Suppressor macrophage treated with lipopolysaccharide for 4 hours (primary cell): ENCODE measurements at regions not wholly inside any gene's neighbourhood (a gene's known extent, or its start where the extent isn't known, plus 50 kb on each side); places are given as distances from the start of the nearest gene placed in this dataset.

Source experiments
- DNase-seq: peaks from one replicate; pipeline ENCODE4 v3.0.0-alpha.2; 2020

- DNase-seq, result no peak
Measured at GRCh38 chr20:23164176-23164601, 78.1 kb upstream of the CD93 start.

- no peak for DNase-seq
Measured at GRCh38 chr20:23163562-23163961, 77.4 kb upstream of the CD93 start.

- no peak for DNase-seq
Measured at GRCh38 chr20:23162887-23163286, 76.8 kb upstream of the CD93 start.

- DNase-seq, result peak; percentile 81
Measured at GRCh38 chr20:23161968-23162696, 76.0 kb upstream of the CD93 start.

GRCh38 chr20:23161244-23161891 is 75.2 kb upstream of the CD93 start:
- no peak for DNase-seq

GRCh38 chr20:23160536-23161243 is 74.6 kb upstream of the CD93 start:
- DNase-seq, result no peak

- no peak for DNase-seq
Measured at GRCh38 chr20:23159947-23160318, 73.8 kb upstream of the CD93 start.

- peak; percentile 50 for DNase-seq
Measured at GRCh38 chr20:23159256-23159946, 73.3 kb upstream of the CD93 start.

- no peak for DNase-seq
Measured at GRCh38 chr20:23157734-23158133, 71.6 kb upstream of the CD93 start.

GRCh38 chr20:23156842-23157423 is 70.8 kb upstream of the CD93 start:
- no peak for DNase-seq

GRCh38 chr20:23156170-23156841 is 70.2 kb upstream of the CD93 start:
- peak; percentile 90 for DNase-seq

- DNase-seq, result peak; percentile 45
Measured at GRCh38 chr20:23155141-23155590, 69.0 kb upstream of the CD93 start.

GRCh38 chr20:23153696-23154341 is 67.7 kb upstream of the CD93 start:
- DNase-seq, result no peak

- no peak for DNase-seq
Measured at GRCh38 chr20:23152902-23153301, 66.8 kb upstream of the CD93 start.

- peak; percentile 89 for DNase-seq
Measured at GRCh38 chr20:23152308-23152892, 66.3 kb upstream of the CD93 start.

GRCh38 chr20:23151885-23152284 is 65.8 kb upstream of the CD93 start:
- DNase-seq, result no peak

GRCh38 chr20:23151008-23151703 is 65.0 kb upstream of the CD93 start:
- no peak for DNase-seq

- DNase-seq, result no peak
Measured at GRCh38 chr20:23150304-23151007, 64.3 kb upstream of the CD93 start.

GRCh38 chr20:23149623-23150279 is 63.6 kb upstream of the CD93 start:
- no peak for DNase-seq
